ENCODE measurements at regions not wholly inside any gene's neighbourhood (a gene's known extent, or its start where the extent isn't known, plus 50 kb on each side); places are given as distances from the start of the nearest gene placed in this dataset.

DNA sequence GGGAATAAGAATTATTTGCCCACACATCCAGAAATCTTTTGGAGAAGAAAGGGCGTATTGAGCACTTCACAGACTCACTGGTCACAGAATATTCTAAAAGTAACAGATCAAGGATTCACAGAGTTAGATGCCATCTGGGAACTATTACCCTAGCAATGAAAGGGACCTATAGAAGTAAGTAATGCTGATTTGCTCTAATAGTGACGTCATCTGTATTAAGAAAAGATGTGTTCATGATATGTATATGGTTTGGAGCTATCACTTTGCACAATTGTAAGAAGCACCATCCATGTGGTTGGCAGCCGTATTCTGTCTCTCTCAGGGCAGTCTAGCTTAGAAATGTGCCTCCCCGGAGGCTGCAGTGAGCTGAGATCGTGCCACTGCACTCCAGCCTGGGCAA is 52.8 kb upstream of the SV2C start:
- DNase-seq (ENCODE audit: low spot score) (no peak), FAIRE-seq (no peak)

DNA sequence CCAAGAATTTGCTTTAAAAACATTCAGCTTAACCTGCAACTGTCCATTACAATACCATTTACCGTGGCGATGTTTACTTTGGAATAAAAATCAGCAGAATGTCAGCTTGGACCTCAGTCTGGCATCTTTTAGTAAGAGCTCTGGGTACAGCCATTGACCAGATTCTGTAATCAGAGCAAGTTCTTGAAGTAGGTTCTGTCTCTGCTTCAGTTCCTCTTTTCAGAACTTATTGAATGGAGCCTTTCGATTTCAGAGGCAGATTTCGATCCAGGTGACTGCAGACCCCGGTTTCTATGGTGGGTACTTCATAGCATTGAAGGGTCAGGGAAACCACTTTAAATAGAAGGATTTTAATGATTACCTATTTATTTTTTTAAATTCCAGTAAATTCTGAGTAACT is 53.4 kb upstream of the SV2C start:
- DNase-seq (ENCODE audit: low spot score) (no peak), FAIRE-seq (no peak)

DNA sequence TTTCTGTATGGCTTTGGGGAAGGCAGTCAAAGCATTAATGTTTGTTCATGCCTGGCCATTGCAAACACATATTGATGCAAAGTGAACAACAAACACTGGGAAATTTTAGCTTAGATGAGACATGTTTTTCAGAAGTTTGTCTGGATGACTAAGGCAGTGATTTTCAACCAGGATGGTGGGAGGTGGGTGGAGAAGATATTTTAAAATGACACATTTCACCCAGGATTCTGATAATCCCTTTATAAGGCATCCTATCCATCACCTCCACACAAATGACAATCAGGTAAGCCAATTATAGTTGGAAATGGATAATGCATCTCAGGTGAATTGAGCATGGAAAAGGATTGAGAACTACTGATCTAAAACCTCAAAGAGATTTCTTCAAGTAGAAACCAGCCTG is 57.4 kb upstream of the SV2C start:
- no peak for FAIRE-seq

DNA sequence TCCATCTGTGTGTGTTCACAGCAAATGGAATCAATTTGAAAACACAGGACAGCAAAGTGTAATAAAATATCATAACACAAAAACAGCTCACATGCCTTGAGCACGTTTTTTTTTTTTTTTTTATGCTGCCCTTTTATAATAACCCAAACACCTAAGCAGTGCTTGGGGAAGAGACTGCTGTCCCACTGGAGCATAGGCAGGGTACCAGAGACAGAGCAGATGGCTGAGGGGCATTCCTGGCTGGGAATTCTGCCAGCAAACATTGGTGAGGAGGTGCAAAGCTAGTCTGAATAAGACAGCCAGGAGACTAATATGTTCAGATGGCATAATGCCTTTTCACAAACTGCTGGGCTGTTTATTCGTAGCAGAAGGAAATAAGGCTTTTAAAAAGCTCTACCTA is 58.1 kb upstream of the SV2C start:
- FAIRE-seq (no peak), DNase-seq (ENCODE audit: low spot score) (no peak)

More for the DNA sequence above, 57.4 kb upstream of the SV2C start:
- no peak for DNase-seq (ENCODE audit: low spot score)

DNA sequence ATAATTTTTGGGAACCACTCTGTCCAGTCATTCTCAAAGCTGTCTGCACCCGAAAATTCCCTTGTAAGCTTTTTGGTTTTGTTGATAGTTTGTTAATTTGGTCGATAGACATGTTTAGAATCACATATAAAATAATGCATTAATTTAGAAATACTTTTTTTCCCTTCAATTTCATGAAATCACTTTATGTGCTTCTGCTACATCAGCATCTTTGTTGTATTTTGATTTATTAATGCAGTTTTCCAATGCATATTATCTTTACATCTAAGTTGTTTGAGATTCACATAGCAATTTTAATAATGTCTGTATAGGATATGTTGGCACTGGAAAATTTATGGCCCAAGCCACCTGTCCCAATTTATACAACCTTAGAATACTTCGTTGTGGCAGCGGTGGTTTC is 60.6 kb upstream of the SV2C start:
- FAIRE-seq (no peak), DNase-seq (ENCODE audit: low spot score) (no peak)

DNA sequence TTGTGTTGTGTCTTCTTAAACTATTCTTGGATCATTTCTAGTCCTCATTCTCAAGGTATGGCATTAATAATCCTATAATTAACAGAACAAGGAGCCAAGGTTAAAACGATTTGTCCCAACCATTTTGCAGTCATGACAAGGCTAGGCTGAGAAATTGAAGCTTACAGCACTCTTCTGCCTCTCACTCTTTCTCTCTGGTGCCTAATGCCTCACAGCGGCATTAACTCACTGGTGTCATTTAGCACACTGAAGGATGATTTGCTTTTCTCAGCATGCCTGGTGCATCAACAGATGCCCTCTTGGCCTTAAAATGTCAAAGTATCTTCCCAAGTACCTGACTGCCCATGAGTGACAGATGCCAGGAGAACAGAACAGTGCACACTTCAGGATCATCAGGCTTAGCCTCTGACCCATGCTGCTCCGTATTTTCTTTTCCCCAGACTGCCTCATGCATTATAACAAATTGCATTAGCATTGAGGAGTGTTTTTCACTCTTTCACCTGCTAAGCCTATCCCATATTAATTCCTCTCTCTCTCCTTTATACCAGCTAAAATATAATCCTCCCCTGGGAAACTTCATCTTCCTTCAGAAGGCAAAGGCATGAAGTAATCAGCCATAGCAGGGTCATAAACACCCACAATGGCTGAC is 61.1 kb upstream of the SV2C start:
- no peak for FAIRE-seq
- DNase-seq (ENCODE audit: low spot score), result no peak

DNA sequence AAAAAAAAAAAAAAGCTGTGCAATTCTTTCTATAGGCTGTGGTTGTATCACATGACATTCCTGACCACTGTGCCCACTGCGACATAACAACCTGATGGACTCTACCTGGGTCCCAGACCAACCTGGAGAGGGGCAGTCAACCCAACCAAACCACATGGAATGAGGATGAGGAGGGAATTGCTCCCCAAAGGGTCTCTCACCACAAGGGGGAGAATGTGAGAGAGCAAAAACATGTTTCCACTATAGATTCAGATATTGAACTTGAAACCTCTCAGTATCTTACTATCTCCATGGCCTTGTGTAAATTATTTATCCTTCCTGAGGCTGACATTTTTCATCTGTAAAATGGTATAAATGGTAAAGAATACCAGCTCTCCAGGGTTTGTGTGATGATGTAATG is 66.9 kb upstream of the SV2C start:
- DNase-seq (ENCODE audit: low spot score) (no peak), FAIRE-seq (no peak)

DNA sequence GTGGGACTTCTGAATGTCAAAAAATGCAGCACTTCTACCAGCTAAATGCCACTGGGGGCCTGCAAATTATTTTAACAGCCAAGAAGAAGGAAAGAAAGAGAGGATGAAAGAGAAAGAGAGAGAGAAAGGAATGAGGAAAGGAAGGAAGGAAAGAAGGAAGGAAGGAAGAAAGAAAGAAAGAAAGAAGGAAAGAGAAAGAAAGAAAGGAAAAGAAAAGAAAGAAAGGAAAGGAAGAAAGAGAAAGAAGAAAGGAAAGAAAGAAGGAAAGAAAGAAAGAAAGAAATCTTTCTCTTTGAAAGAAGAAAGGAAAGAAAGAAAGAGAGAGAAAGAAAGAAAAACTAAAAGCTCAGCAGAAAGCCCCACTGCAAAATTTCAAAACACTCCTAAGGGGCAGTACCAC is 69.2 kb upstream of the SV2C start:
- DNase-seq (ENCODE audit: low spot score) (no peak), FAIRE-seq (no peak)

DNA sequence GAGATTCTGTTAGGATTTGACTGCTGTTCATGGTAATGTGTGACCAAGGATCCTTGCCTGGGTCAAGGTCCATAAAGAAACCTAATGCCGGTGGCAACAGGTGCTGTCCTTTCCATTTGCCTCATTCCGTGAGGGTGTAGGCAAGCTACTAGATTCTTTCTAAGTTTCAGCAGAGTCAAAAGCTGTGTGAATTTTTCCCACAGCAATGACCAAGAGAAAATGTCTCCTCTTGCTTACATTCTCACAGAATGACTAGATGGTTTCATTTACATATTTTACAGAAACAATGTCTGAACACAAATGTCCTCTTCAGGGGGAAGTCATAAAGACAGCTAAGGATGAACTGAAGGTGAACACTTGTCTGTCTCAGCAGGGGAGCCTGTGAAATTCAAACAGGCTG is 75.3 kb upstream of the SV2C start:
- DNase-seq (ENCODE audit: low spot score) (no peak), FAIRE-seq (no peak)

DNA sequence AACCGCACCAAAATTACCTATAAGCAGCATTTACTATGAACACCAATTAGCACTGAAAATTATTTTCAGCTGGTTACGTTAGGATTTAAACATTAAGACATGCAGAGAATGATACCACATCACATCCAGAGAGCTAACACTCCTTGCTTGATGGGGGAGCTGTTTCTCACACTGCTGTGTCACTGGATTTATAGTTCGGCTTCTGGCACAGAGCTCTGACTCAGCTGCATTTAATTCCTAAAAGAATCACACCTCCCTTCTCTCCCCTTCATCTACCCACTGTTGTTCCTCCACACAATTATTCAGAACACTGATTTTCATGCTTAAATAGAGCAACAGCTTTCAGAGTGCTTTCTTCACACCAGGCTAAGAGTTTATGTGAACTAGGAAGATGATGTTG is 82.6 kb upstream of the SV2C start:
- no peak for DNase-seq (ENCODE audit: low spot score)
- no peak for FAIRE-seq

DNA sequence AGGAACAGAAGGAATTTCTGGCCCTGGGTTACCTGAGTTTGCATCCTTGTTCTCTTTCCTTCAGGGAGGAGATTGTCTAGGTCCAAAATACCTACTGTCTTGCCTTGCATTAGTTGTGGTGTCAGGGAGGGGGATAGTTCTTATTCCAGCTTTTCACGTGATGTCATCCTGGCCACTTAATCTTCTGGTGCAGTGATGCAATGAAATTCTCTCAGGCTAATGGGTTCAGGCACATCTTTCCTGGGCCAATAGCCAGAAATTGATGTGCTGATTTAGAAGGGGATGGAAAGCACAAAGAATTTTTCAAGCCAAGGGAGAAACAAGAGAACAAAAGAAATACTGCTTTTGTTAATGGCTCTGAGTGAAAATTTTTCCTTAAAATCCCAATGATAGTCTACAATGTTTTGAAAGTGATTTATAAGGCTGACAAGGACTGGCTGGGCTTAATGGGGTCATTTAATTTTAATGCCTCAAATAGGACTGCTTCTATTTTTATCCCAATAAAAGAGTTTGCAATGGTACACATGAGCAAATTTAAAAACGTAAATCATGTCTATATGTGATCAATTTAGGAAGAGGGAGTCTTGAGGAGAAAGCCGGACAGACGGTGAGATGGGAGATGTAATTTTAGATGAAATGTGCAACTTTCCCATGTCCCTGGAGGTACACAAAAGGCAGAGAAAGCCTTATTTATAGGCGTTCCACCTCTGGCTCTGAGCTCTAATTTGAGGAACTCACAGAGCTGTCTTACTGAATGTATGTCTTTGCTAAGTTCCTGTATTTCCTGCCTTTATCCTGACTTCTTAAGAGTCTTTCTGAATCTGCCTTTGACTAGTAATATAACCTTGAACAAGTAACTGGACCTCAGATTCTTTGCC is 89.3 kb upstream of the SV2C start:
- no peak for FAIRE-seq
- DNase-seq (ENCODE audit: low spot score), result no peak

DNA sequence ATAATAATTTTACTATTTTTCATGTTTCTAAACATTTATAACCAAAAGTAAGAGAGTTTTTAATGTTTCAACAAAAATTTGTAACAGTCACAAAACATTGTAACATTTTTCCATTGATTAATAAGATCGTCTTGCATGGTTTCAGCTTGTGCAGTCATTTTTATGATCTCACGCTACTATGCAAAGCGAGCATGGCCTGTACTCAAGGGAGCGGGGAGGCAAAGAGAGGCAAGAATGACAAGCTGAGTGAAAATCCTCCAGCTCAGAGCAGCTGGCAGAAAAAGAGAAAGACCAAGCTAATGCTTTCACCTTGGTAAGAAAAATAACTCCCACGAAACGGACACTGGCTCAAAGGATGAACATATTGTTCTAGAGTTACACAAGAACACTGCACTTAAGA is 90.0 kb upstream of the SV2C start:
- no peak for DNase-seq (ENCODE audit: low spot score)
- FAIRE-seq, result no peak

DNA sequence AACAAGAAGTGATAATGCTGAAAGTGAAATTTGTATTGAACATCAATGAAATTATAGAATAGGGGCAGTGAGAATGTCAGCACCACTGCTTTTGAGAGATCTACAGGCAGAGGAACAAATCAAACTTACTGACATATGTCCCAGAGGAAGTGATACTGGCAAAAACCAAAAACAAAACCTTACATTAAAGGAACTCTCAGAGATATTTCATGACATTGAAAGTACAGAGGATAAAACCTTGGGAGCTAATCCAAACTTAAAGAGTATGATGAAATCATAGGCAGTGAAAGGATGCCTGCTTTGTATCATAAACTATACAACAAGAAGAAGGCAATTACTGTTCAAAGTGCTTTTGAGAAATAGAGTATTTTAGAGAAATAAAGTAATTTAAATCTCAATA is 90.4 kb upstream of the SV2C start:
- DNase-seq (ENCODE audit: low spot score), result no peak
- FAIRE-seq, result no peak

DNA sequence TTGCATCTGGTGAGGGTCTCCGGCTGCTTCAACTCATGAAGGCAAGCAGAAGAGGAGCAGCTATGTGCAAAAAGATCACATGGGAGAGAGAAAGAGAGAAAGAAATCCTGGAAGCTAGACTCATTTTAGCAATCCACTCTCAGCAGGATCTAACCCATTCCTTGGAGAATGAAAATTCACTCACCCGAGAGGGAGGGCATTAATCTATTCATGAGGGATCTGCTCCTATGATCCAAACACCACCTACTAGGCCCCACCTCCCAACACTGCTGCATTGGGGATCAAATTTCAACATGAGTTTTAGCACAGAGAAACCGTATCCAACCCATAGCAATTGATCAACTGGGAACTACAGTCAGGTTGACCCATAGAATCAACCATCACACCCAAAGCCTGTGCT is 98.1 kb upstream of the SV2C start:
- no peak for DNase-seq (ENCODE audit: low spot score)
- FAIRE-seq, result no peak

DNA sequence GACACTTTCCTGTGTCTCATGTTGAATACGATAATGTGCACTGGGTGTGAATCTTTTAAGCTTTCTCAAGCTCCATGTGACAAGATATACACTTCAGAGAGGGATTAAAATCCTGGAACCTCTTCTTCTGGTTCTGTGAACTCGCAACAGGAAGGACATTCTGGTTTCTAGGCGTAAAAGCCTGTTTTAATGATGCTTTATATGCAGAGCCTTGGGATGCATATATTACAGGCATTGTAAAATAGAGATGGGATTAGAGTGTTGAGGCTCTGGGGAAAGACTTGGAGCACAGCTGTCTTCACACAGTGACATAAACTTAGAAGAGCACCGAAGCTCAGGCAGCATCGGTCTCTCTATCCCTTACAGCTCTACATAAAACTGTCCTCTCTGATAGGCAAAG is 107.7 kb upstream of the SV2C start:
- FAIRE-seq, result no peak
- no peak for DNase-seq (ENCODE audit: low spot score)

DNA sequence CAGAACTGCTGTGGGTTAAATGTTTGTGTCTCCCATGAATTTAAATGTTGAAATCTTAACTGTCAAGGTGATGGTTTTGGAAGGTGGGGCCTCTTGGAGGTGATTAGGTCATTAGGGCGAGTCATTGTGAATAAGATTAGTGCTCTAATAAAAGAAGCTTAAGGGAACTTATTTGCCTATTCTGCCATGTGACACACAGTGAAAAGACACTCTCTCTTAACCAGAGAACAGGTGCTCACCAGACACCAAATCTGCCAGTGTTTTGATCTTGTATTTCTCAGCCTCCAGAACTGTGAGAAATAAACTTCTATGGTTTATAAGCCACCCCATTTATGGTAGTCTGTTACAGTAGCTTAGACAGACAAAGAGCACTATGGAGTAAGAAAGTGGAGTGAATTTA is 117.9 kb upstream of the SV2C start:
- no peak for DNase-seq (ENCODE audit: low spot score)
- FAIRE-seq, result no peak

DNA sequence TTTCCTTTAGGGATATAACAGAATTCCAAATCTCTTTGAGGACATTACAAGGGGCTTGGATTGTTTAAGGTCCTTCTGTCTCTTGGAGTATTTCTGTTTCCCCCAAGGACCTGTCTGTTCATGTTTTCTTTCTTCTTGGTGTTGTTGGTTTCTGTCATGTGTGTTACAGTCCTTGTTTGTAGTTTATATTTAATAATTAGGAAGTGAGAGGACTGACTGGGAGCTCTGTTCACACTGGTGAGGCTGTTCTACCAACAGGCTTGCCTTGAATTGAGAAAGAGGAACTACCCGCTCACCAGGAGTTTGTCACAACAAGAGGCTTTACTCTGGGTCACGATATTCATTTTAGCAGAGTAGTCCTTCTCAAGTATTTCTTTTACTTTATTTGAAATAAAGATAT is 119.2 kb upstream of the SV2C start:
- no peak for FAIRE-seq
- DNase-seq (ENCODE audit: low spot score), result no peak

DNA sequence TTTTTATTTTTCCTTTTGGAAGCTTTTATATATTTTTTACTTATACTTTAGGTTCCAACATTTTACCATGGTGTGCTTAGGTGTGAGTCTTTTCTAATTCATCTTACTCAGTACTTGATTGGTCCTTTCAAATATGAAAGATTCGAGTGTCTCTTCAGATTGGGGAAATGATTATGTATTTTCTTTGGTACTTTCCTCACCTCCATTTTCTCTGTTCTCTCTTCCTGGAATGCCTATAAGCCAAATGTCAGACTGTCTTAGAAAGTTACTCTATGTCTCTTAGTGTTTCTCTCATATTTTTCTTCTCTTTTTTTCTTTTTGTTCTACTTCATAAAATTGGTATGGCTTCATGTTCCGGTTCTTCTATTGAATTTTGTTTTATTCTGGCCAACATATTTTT is 119.6 kb upstream of the SV2C start:
- no peak for FAIRE-seq

DNA sequence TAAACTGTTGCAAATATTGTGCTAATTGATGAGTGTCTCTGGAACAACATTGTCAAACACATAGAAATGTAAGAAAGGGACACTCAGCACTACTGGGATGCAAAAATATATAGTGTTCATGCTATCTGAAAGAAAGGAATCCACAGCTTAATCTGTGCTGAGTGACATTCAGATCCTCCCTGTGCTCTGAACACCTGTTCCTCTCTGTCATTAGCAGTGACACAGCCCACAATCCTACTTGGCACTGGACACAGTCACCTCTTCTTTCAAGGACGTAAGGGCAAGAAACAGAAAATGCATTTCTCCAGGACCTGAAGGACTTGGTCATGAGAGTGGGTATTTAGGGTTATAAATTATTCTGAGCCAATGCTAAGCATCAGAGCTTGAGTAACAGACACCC is 121.4 kb upstream of the SV2C start:
- FAIRE-seq (no peak), DNase-seq (ENCODE audit: low spot score) (no peak)

More for the DNA sequence above, 119.6 kb upstream of the SV2C start:
- no peak for DNase-seq (ENCODE audit: low spot score)

DNA sequence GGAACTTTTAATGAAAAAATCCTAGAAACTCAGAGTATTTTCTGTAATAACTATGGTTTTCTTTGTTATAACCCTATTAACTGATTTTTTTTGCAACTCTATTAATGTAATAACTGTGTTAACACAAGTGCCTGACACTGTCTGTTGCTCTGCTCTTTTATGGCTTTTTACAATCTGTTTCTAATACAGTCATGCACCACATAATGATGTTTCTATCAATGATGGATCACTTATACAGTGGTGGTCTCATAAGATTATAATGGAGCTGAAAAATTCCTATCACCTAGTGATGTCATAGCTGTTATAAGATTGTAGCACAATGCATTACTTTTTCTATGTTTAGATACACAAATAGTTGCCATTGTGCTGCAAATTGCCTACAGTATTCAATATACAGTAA is 123.1 kb upstream of the SV2C start:
- DNase-seq (ENCODE audit: low spot score) (no peak), FAIRE-seq (no peak)

DNA sequence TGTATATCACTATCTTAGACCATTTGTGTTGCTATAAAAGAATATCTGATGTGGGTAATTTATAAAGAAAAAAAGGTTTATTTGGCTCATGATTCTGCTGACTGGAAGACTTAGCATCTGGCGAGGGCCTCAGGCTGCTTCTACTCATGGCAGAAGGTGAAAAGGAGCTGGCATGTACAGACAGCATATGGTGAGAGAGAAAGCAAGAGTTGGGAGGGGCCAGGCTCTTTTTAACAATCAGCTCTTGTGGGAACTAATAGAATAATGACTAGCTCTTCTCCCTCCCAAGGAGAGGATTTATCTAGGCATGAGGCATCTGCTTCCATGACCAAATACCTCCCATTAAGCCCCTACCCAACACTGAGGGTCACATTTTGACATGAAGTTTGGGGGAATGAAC is 130.2 kb upstream of the SV2C start:
- no peak for FAIRE-seq

DNA sequence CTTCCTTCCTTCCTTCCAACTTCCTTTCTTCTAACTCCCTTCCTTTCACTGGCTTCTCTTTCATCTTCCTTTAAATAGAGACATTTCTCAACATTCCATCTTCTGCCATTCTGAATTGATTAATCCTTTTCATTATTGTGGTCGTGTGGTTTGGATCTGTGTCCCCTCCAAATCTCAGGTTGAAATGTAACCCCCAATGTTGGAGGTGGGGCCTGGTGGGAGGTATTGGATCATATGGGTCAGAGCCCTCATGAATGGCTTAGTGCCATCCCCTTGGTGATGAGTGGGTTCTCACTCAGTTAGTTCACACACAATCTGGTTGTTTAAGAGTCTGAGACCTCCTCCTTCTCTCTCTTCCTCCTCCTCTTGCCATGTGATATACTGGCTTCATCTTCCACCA is 130.9 kb upstream of the SV2C start:
- DNase-seq (ENCODE audit: low spot score) (no peak), FAIRE-seq (no peak)

More for the DNA sequence above, 130.2 kb upstream of the SV2C start:
- no peak for DNase-seq (ENCODE audit: low spot score)

DNA sequence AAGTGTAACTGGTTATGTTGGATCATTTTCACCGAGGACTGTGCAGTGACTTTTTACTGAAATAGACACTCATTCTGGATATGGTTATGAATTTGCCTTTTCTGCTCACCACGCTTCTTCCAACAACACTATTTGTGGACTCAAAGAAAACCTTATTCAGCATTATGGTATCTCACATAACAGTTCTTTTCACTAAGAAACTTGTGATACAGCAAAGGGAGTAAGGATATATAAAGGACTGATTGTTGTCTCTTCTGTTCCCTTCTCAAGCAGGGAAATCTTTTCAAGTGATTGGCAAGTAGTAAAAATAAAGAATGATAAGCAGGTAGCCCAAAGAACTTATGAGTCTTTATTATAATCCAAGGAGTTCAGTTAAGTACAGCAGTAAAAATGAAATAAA is 131.5 kb upstream of the SV2C start:
- DNase-seq (ENCODE audit: low spot score), result no peak
- FAIRE-seq, result no peak

Measured in urothelium cell line (cell line).